Sigmoid colon (tissue), 6 donors: ENCODE measurements at regions not wholly inside any gene's neighbourhood (a gene's known extent, or its start where the extent isn't known, plus 50 kb on each side); places are given as distances from the start of the nearest gene placed in this dataset.

ENCODE experiments used
- DNase-seq: peaks from one replicate; pipeline ENCODE4 v3.0.0-alpha.2; 2019
- H3K27ac ChIP-seq, 4 donors: fragments of 200-600 bp; sonication (generic); one replicate each; pipeline ENCODE4 v1.5.1; 2016 to 2019; ENCODE audit warnings: mild to moderate bottlenecking in 1 of 4
- H3K27me3 ChIP-seq, 3 donors: fragments of 200-600 bp; sonication (generic); one replicate each; pipeline ENCODE4 v1.5.1; 2019; ENCODE audit warnings: mild to moderate bottlenecking in 1 of 3
- H3K36me3 ChIP-seq, 4 donors: fragments of 200-600 bp; sonication (generic); one replicate each; pipeline ENCODE4 v1.5.1; 2016 to 2019
- H3K4me1 ChIP-seq, 4 donors: fragments of 200-600 bp; sonication (generic); one replicate each; pipeline ENCODE4 v1.5.1; 2017 to 2019
- H3K4me3 ChIP-seq, 4 donors: fragments of 200-600 bp; sonication (generic); one replicate each; pipeline ENCODE4 v1.5.1; 2017 to 2019; ENCODE audit warnings: mild to moderate bottlenecking in 2 of 4, moderate library complexity in 1 of 4
- H3K9me3 ChIP-seq, 4 donors: fragments of 200-600 bp in 3 of 4; sonication (generic) in 3 of 4; one replicate each; pipeline versions ENCODE4 v1.5.1 to v1.6.1; 2013 to 2019
- EP300 ChIP-seq, 4 donors: sonication (generic); formaldehyde crosslinking; IDR thresholded peaks; one replicate each; pipeline ENCODE4 v1.6.1; 2017; ENCODE audit warnings: antibody characterized with exemption in 4 of 4
- POLR2A ChIP-seq, 2 donors: fragments of 450-650 bp; IDR thresholded peaks; one replicate each; pipeline ENCODE4 v1.6.1; 2016; ENCODE audit warnings: antibody characterized with exemption in 2 of 2, mild to moderate bottlenecking in 2 of 2, moderate library complexity in 2 of 2
- POLR2AphosphoS5 ChIP-seq, 4 donors: sonication (generic); formaldehyde crosslinking; IDR thresholded peaks; one replicate each; pipeline ENCODE4 v1.6.1; 2017; ENCODE audit warnings: antibody characterized with exemption in 4 of 4
- WGBS, 2 donors: extraction: QIAGEN DNeasy Blood & Tissue Kit; methylation state at CpG; one replicate each; pipeline ENCODE4 v1.1.7; 2013; 5-methylcytosine and 5-hydroxymethylcytosine counted together
- intact Hi-C: fragments of 100-400 bp; cut with DNase I; formaldehyde crosslinking; loops from one replicate; pipeline ENCODE4 v1.15.1; 2023
- TF ChIP-seq, protein P1 (sequence below), 4 experiments: fragments of 450-650 bp in 3 of 4; fragments of 200-600 bp in 1 of 4; IDR thresholded peaks; one replicate each; pipeline ENCODE4 v1.5.1; 2016 to 2019; ENCODE audit warnings: antibody characterized with exemption in 4 of 4, mild to moderate bottlenecking in 3 of 4, moderate library complexity in 2 of 4
- donor health status: healthy with polysubstance abuse.
- donor health status: healthy.

DNA sequence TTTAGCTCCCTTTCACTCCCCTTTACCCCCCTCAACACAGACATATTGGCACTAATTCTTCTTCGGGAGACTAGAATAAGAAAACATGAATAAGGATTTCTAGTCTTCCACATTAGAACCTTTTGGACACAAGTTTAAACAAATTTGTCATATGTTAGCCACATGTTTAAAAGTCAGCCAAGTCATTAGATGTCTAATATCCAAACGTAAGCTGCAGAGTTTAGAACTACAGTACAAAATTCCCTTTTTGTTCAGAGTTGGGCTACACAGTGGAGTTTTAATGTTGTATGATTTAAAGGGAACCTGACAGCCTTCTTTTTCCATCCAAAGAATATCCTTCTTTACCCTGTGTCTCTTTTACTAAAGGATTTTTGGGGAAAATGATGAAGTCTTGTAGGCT, 79.8 kb downstream of the PDE6H start:
- Histone ChIP-seq H3K4me1 (peaks cover 0 to 33% (median 11%) of the 10 kb centered on the region in 4 donors), H3K27me3 (no peaks in the 10 kb centered on the region), H3K36me3 (no peaks in the 10 kb centered on the region), H3K27ac (peak overlapping the region in 2 of 4 donors; percentile 0 to 17), H3K9me3 (no peaks in the 10 kb centered on the region), H3K4me3 (no peak overlapping the region)
- intact Hi-C loops: no loop called here
- no peak for TF ChIP-seq POLR2AphosphoS5 (IDR thresholded peaks at IDR 0.05)
- no peak for DNase-seq
- WGBS, 2 donors: 79 to 80% methylated on average over 2 of the region's 2 CpGs

DNA sequence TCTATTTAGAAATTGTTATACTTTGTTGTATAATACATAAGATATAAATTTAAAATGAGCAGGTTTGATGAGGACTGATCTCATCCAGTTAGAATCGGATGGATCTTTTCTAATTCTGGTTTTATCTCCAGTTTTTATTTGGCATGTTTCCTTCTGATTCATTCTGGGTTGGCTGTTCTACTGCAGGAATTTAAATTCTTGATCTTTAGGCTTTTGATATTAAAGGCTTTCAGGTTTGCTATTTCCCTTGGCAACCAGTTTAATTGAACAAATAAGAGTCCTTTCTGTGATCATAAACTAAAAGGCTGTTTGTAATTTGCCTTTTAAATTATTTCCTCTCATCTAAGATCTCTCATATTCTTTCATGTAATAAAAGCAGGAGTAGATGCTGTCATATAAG, 83.4 kb downstream of the PDE6H start:
- Histone ChIP-seq H3K4me1 (peaks cover 0 to 11% (median 0%) of the 10 kb centered on the region in 4 donors), H3K9me3 (no peaks in the 10 kb centered on the region), H3K4me3 (no peak overlapping the region), H3K36me3 (no peaks in the 10 kb centered on the region), H3K27ac (no peak overlapping the region), H3K27me3 (no peaks in the 10 kb centered on the region)
- TF ChIP-seq POLR2A (IDR thresholded peaks at IDR 0.05): no peak
- no peak for TF ChIP-seq POLR2AphosphoS5 (IDR thresholded peaks at IDR 0.05)
- TF ChIP-seq EP300 (IDR thresholded peaks at IDR 0.05): no peak
- TF ChIP-seq, protein P1, sequence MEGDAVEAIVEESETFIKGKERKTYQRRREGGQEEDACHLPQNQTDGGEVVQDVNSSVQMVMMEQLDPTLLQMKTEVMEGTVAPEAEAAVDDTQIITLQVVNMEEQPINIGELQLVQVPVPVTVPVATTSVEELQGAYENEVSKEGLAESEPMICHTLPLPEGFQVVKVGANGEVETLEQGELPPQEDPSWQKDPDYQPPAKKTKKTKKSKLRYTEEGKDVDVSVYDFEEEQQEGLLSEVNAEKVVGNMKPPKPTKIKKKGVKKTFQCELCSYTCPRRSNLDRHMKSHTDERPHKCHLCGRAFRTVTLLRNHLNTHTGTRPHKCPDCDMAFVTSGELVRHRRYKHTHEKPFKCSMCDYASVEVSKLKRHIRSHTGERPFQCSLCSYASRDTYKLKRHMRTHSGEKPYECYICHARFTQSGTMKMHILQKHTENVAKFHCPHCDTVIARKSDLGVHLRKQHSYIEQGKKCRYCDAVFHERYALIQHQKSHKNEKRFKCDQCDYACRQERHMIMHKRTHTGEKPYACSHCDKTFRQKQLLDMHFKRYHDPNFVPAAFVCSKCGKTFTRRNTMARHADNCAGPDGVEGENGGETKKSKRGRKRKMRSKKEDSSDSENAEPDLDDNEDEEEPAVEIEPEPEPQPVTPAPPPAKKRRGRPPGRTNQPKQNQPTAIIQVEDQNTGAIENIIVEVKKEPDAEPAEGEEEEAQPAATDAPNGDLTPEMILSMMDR (IDR thresholded peaks at IDR 0.05): no peak
- no peak for DNase-seq
- intact Hi-C loops: no loop called here
- 46 to 80% methylated on average over 1 of the region's 1 CpG for WGBS, 2 donors
